Lower leg skin (tissue), 4 donors: ENCODE measurements at regions not wholly inside any gene's neighbourhood (a gene's known extent, or its start where the extent isn't known, plus 50 kb on each side); places are given as distances from the start of the nearest gene placed in this dataset.
"Not testable (repeated sequence)": the region's sequence is repeated elsewhere in the genome, so short reads cannot be mapped to it uniquely, and the experiment has no call there.

Experiments
- DNase-seq, 2 donors: peaks; one replicate each; pipeline ENCODE4 v3.0.0-alpha.2; 2019; ENCODE audit warnings: low spot score in 2 of 2
- H3K4me3 ChIP-seq: fragments of 200-600 bp; sonication (generic); 2 replicates; pipeline ENCODE4 v1.5.1; 2017; ENCODE audit warnings: mild to moderate bottlenecking, low read depth; ENCODE audit not compliant: poor library complexity, severe bottlenecking
- CTCF ChIP-seq, 3 donors: fragments of 450-650 bp; IDR thresholded peaks; one replicate each; pipeline ENCODE4 v1.5.1; 2016; ENCODE audit warnings: antibody characterized with exemption in 3 of 3, mild to moderate bottlenecking in 3 of 3, moderate library complexity in 2 of 3
- POLR2A ChIP-seq, 2 donors: fragments of 450-650 bp; IDR thresholded peaks; one replicate each; pipeline ENCODE4 v1.6.1; 2016 to 2017; ENCODE audit warnings: antibody characterized with exemption in 2 of 2, mild to moderate bottlenecking in 1 of 2, moderate library complexity in 1 of 2
- WGBS, 2 donors: methylation state at CpG; one replicate each; pipeline ENCODE4 v1.1.5; 2018; 5-methylcytosine and 5-hydroxymethylcytosine counted together
- intact Hi-C: fragments of 100-400 bp; cut with DNase I; formaldehyde crosslinking; loops from one replicate; pipeline ENCODE4 v1.15.0; 2023; ENCODE audit warnings: low total_unique reads

- intact Hi-C loops, result no loop called here
- H3K4me3 ChIP-seq, result no peak overlapping the region
- no peak for TF ChIP-seq POLR2A (IDR thresholded peaks at IDR 0.05)
- TF ChIP-seq CTCF (IDR thresholded peaks at IDR 0.05), result no peak
- WGBS, 2 donors, result 45 to 52% methylated on average over 2 of the region's 2 CpGs
- DNase-seq, result no peak
Observed at GRCh38 chr5:34410411-34411139, 245.6 kb upstream of the RAI14 start.

GRCh38 chr5:34411470-34412346 lies 244.4 kb upstream of the RAI14 start:
- no peak overlapping the region for H3K4me3 ChIP-seq
- intact Hi-C loops, result no loop called here
- TF ChIP-seq CTCF (IDR thresholded peaks at IDR 0.05) (no peak), POLR2A (IDR thresholded peaks at IDR 0.05) (no peak)
- DNase-seq, result no peak

- TF ChIP-seq POLR2A (IDR thresholded peaks at IDR 0.05) (no peak), CTCF (IDR thresholded peaks at IDR 0.05) (no peak)
- no peak overlapping the region for H3K4me3 ChIP-seq
- 61 to 71% methylated on average over 2 of the region's 2 CpGs for WGBS, 2 donors
- no peak for DNase-seq
- intact Hi-C loops, result no loop called here
Observed at GRCh38 chr5:34412736-34413135, 243.4 kb upstream of the RAI14 start.

- intact Hi-C loops, result no loop called here
- DNase-seq, result no peak
- TF ChIP-seq CTCF (IDR thresholded peaks at IDR 0.05), result no peak
- TF ChIP-seq POLR2A (IDR thresholded peaks at IDR 0.05), result no peak
- 61 to 68% methylated on average over 2 of the region's 2 CpGs for WGBS, 2 donors
- H3K4me3 ChIP-seq, result no peak overlapping the region
Observed at GRCh38 chr5:34415559-34416198, 240.4 kb upstream of the RAI14 start.

GRCh38 chr5:34416501-34417008 lies 239.6 kb upstream of the RAI14 start:
- DNase-seq, result no peak
- intact Hi-C loops, result no loop called here
- no peak overlapping the region for H3K4me3 ChIP-seq
- TF ChIP-seq POLR2A (IDR thresholded peaks at IDR 0.05) (no peak), CTCF (IDR thresholded peaks at IDR 0.05) (no peak)

- 71 to 80% methylated on average over 2 of the region's 2 CpGs for WGBS, 2 donors
Observed at GRCh38 chr5:34420191-34420590, 235.9 kb upstream of the RAI14 start.

More at GRCh38 chr5:34420191-34420590, 235.9 kb upstream of the RAI14 start:
- intact Hi-C loops, DNase-seq, H3K4me3 ChIP-seq: not testable (repeated sequence)
